Gastroesophageal sphincter (tissue), 3 donors: ENCODE measurements at regions not wholly inside any gene's neighbourhood (a gene's known extent, or its start where the extent isn't known, plus 50 kb on each side); places are given as distances from the start of the nearest gene placed in this dataset.

Experiments used
- CTCF ChIP-seq, 4 experiments: fragments of 200-600 bp in 2 of 4; fragments of 450-650 bp in 2 of 4; sonication (generic) in 1 of 4; IDR thresholded peaks; one replicate each; pipeline ENCODE4 v1.5.1; 2017 to 2019; ENCODE audit warnings: antibody characterized with exemption in 4 of 4, mild to moderate bottlenecking in 2 of 4, moderate library complexity in 2 of 4
- EP300 ChIP-seq: sonication (generic); formaldehyde crosslinking; IDR thresholded peaks from one replicate; pipeline ENCODE4 v1.6.1; 2017; ENCODE audit warnings: antibody characterized with exemption, mild to moderate bottlenecking
- POLR2A ChIP-seq, 2 donors: fragments of 450-650 bp; IDR thresholded peaks; one replicate each; pipeline ENCODE4 v1.6.1; 2017; ENCODE audit warnings: antibody characterized with exemption in 2 of 2, mild to moderate bottlenecking in 2 of 2, moderate library complexity in 1 of 2
- POLR2AphosphoS5 ChIP-seq: sonication (generic); formaldehyde crosslinking; IDR thresholded peaks from one replicate; pipeline ENCODE4 v1.6.1; 2017; ENCODE audit warnings: antibody characterized with exemption

GRCh38 chr9:108197008-108197365 is 658.8 kb downstream of the ACTL7B start:
- TF ChIP-seq EP300, result no peak
- no peak for TF ChIP-seq POLR2A (IDR thresholded peaks at IDR 0.05)
- TF ChIP-seq POLR2AphosphoS5, result no peak
- no peak for TF ChIP-seq CTCF (IDR thresholded peaks at IDR 0.05)
